Loucy (cell line): ENCODE measurements at regions not wholly inside any gene's neighbourhood (a gene's known extent, or its start where the extent isn't known, plus 50 kb on each side); places are given as distances from the start of the nearest gene placed in this dataset.

ENCODE experiments used
- H2AFZ ChIP-seq: fragments of 200-600 bp; sonication (generic); 2 replicates; pipeline ENCODE4 v1.6.0; 2016; ENCODE audit warnings: antibody characterized with exemption, mild to moderate bottlenecking, low read length, moderate library complexity
- H3F3A ChIP-seq: fragments of 200-600 bp; 2 replicates; pipeline ENCODE4 v1.6.0; 2016; ENCODE audit warnings: antibody characterized with exemption, low read depth, mild to moderate bottlenecking
- H3K27me3 ChIP-seq: fragments of 200-600 bp; sonication (generic); 2 replicates; pipeline ENCODE4 v1.6.1; 2014; ENCODE audit warnings: low read length, mild to moderate bottlenecking; ENCODE audit not compliant: insufficient read depth, poor library complexity, severe bottlenecking
- H3K36me3 ChIP-seq: fragments of 200-600 bp; sonication (generic); 2 replicates; pipeline ENCODE4 v1.6.1; 2016; ENCODE audit warnings: low read length; ENCODE audit not compliant: insufficient read depth
- H3K4me1 ChIP-seq: fragments of 200-600 bp; sonication (generic); 2 replicates; pipeline ENCODE4 v1.5.1; 2014; ENCODE audit warnings: low read length, mild to moderate bottlenecking; ENCODE audit not compliant: insufficient read depth, poor library complexity, severe bottlenecking
- H3K4me2 ChIP-seq: fragments of 200-600 bp; sonication (generic); 2 replicates; pipeline ENCODE4 v1.6.0; 2014; ENCODE audit warnings: antibody characterized with exemption, low read length, low read depth, mild to moderate bottlenecking; ENCODE audit not compliant: poor library complexity, severe bottlenecking
- H3K4me3 ChIP-seq: fragments of 200-600 bp; sonication (generic); 2 replicates; pipeline ENCODE4 v1.5.1; 2014; ENCODE audit warnings: low read length, mild to moderate bottlenecking, mixed read lengths; ENCODE audit not compliant: poor library complexity, severe bottlenecking
- H3K79me2 ChIP-seq: fragments of 200-600 bp; sonication (generic); 2 replicates; pipeline ENCODE4 v1.6.1; 2014; ENCODE audit warnings: low read length; ENCODE audit not compliant: insufficient read depth
- H3K9ac ChIP-seq: fragments of 200-600 bp; sonication (generic); 2 replicates; pipeline ENCODE4 v1.6.0; 2014; ENCODE audit warnings: mild to moderate bottlenecking, low read depth, low read length, moderate library complexity; ENCODE audit not compliant: poor library complexity, severe bottlenecking
- H3K9me2 ChIP-seq: fragments of 200-600 bp; sonication (generic); replicated peaks from 2 replicates; pipeline ENCODE4 v1.6.1; 2016; ENCODE audit warnings: low read depth, low read length, mixed read lengths
- H3K9me3 ChIP-seq: fragments of 200-600 bp; sonication (generic); 2 replicates; pipeline ENCODE4 v1.6.1; 2014; ENCODE audit warnings: mild to moderate bottlenecking, antibody characterized with exemption, low read length, low read depth; ENCODE audit not compliant: insufficient read depth
- H4K20me1 ChIP-seq: fragments of 200-600 bp; sonication (generic); 2 replicates; pipeline ENCODE4 v1.6.0; 2014; ENCODE audit warnings: antibody characterized with exemption, low read length, mild to moderate bottlenecking; ENCODE audit not compliant: insufficient read depth, poor library complexity, severe bottlenecking
- EZH2phosphoT487 ChIP-seq: fragments of 200-600 bp; IDR thresholded peaks from 2 replicates; pipeline ENCODE4 v1.6.1; 2018; ENCODE audit warnings: antibody characterized with exemption, mild to moderate bottlenecking, moderate library complexity, borderline replicate concordance
- TF ChIP-seq, protein P1 (sequence below): fragments of 200-600 bp; sonication (generic); conservative IDR thresholded peaks from 2 replicates; pipeline ENCODE4 v1.5.1; 2014; ENCODE audit warnings: mild to moderate bottlenecking, antibody characterized with exemption, low read length

- H3K4me1 ChIP-seq, result no peaks in the 10 kb centered on the region
- no peaks in the 10 kb centered on the region for H3K36me3 ChIP-seq
- no peaks in the 10 kb centered on the region for H3K27me3 ChIP-seq
- no peaks in the 10 kb centered on the region for H3F3A ChIP-seq
- H3K9me2 ChIP-seq, result no peaks in the 10 kb centered on the region
- H3K9me3 ChIP-seq, result peaks cover 6% of the 10 kb centered on the region; the same call in 1 of the 2 replicates
- H3K4me2 ChIP-seq, result no peak overlapping the region
- H4K20me1 ChIP-seq, result no peaks in the 10 kb centered on the region
- H2AFZ ChIP-seq, result no peak overlapping the region
- no peak overlapping the region for H3K9ac ChIP-seq
- H3K4me3 ChIP-seq, result no peak overlapping the region
- H3K79me2 ChIP-seq, result no peaks in the 10 kb centered on the region
- TF ChIP-seq, protein P1, sequence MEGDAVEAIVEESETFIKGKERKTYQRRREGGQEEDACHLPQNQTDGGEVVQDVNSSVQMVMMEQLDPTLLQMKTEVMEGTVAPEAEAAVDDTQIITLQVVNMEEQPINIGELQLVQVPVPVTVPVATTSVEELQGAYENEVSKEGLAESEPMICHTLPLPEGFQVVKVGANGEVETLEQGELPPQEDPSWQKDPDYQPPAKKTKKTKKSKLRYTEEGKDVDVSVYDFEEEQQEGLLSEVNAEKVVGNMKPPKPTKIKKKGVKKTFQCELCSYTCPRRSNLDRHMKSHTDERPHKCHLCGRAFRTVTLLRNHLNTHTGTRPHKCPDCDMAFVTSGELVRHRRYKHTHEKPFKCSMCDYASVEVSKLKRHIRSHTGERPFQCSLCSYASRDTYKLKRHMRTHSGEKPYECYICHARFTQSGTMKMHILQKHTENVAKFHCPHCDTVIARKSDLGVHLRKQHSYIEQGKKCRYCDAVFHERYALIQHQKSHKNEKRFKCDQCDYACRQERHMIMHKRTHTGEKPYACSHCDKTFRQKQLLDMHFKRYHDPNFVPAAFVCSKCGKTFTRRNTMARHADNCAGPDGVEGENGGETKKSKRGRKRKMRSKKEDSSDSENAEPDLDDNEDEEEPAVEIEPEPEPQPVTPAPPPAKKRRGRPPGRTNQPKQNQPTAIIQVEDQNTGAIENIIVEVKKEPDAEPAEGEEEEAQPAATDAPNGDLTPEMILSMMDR, result no peak
- TF ChIP-seq EZH2phosphoT487, result no peak
These were observed 602.6 kb downstream of the SEMA5A start for GRCh38 chr5:8943301-8943700.

DNA sequence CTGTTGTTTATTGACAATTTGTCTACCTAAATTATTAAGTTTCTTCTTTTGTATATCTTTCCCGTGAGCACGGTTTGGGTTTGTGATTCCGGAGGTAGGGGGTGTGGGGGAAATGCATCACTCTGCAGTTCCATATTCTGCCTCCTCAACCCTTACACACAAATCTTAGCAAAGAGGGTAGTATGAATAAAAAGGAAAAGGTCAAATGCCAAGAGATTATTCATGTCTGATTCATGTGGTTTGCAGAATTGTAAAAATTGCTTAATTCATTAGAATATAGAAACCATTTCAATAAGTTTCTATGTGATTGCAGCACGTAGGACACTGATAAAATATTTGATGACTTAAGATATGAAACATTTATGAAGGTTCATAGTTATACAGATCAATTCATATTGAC is 601.9 kb downstream of the SEMA5A start:
- no peak overlapping the region for H3K4me3 ChIP-seq

DNA sequence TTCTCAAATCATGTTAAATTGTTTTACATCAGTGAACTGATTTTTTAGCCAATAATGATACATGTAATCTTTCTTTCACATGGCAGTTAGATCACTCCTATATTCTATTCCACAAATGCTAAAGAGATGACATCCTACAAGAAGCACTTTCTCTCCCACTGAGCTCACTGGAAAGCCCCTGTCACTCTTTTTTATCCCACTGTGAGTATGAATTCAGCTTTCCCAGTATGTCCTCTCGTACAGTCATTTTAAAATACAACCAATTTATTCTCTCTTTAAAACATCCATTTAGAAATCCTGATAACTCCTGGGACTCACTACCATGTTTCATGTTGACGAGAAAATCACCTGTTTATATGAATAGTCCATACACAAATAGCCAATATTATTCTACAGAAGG is 599.9 kb downstream of the SEMA5A start:
- H3K9me3 ChIP-seq, result peaks cover 6% of the 10 kb centered on the region; the same call in 1 of the 2 replicates
- H3F3A ChIP-seq, result no peaks in the 10 kb centered on the region
- H3K4me1 ChIP-seq, result no peaks in the 10 kb centered on the region
- no peak overlapping the region for H3K9ac ChIP-seq
- TF ChIP-seq, protein P1, result no peak
- TF ChIP-seq EZH2phosphoT487, result no peak
- no peak overlapping the region for H3K4me3 ChIP-seq
- no peak overlapping the region for H3K4me2 ChIP-seq
- no peaks in the 10 kb centered on the region for H3K36me3 ChIP-seq
- no peak overlapping the region for H2AFZ ChIP-seq
- no peaks in the 10 kb centered on the region for H4K20me1 ChIP-seq
- H3K9me2 ChIP-seq, result no peaks in the 10 kb centered on the region
- no peaks in the 10 kb centered on the region for H3K79me2 ChIP-seq
- no peaks in the 10 kb centered on the region for H3K27me3 ChIP-seq

More for the DNA sequence above, 601.9 kb downstream of the SEMA5A start:
- Histone ChIP-seq H4K20me1 (no peaks in the 10 kb centered on the region), H3K4me2 (no peak overlapping the region), H3K27me3 (no peaks in the 10 kb centered on the region), H3K36me3 (no peaks in the 10 kb centered on the region), H3K9me2 (no peaks in the 10 kb centered on the region), H3F3A (no peaks in the 10 kb centered on the region), H2AFZ (no peak overlapping the region), H3K9ac (no peak overlapping the region), H3K4me1 (no peaks in the 10 kb centered on the region), H3K9me3 (peaks cover 6% of the 10 kb centered on the region; the same call in 1 of the 2 replicates), H3K79me2 (no peaks in the 10 kb centered on the region)
- TF ChIP-seq, protein P1, result no peak
- no peak for TF ChIP-seq EZH2phosphoT487
